Osteoblast (primary cell): ENCODE measurements at regions not wholly inside any gene's neighbourhood (a gene's known extent, or its start where the extent isn't known, plus 50 kb on each side); places are given as distances from the start of the nearest gene placed in this dataset.

ENCODE experiments used
- DNase-seq: peaks from one replicate; pipeline ENCODE4 v3.0.0; 2011; ENCODE audit warnings: low spot score, mixed read lengths; ENCODE audit not compliant: insufficient read length; ENCODE audit errors: missing footprints
- H2AFZ ChIP-seq: 2 replicates; pipeline ENCODE4 v1.6.0; 2011; ENCODE audit warnings: mild to moderate bottlenecking, low read length
- H3K27ac ChIP-seq: 2 replicates; pipeline ENCODE4 v1.5.1; 2011; ENCODE audit warnings: mild to moderate bottlenecking, low read depth, low read length, moderate library complexity
- H3K27me3 ChIP-seq: 2 replicates; pipeline ENCODE4 v1.6.0; 2012; ENCODE audit warnings: mild to moderate bottlenecking, control low read depth, inconsistent platforms, low read length, moderate library complexity; ENCODE audit not compliant: insufficient read depth
- H3K36me3 ChIP-seq: 2 replicates; pipeline ENCODE4 v1.5.1; 2011; ENCODE audit warnings: mild to moderate bottlenecking, low read length, control low read depth, moderate library complexity; ENCODE audit not compliant: insufficient read depth
- H3K4me1 ChIP-seq: 2 replicates; pipeline ENCODE4 v1.5.1; 2011; ENCODE audit warnings: mild to moderate bottlenecking, low read length, control low read depth, moderate library complexity; ENCODE audit not compliant: insufficient read depth
- H3K4me2 ChIP-seq: 2 replicates; pipeline ENCODE4 v1.6.0; 2011; ENCODE audit warnings: mild to moderate bottlenecking, low read length; ENCODE audit not compliant: insufficient read depth
- H3K4me3 ChIP-seq: fragments of 200-600 bp; sonication (generic); 3 replicates; pipeline ENCODE4 v1.5.1; 2012; ENCODE audit warnings: mild to moderate bottlenecking, low read length, inconsistent platforms; ENCODE audit not compliant: insufficient read depth
- H3K79me2 ChIP-seq: 2 replicates; pipeline ENCODE4 v1.6.0; 2012; ENCODE audit warnings: mild to moderate bottlenecking, low read length, control low read depth, inconsistent platforms; ENCODE audit not compliant: insufficient read depth
- H3K9me3 ChIP-seq: 2 replicates; pipeline ENCODE4 v1.5.1; 2011; ENCODE audit warnings: low read depth, low read length, control low read depth
- H4K20me1 ChIP-seq: 2 replicates; pipeline ENCODE4 v1.6.0; 2012; ENCODE audit warnings: mild to moderate bottlenecking, low read length, control low read depth; ENCODE audit not compliant: insufficient read depth
- TF ChIP-seq, protein P1 (sequence below): IDR thresholded peaks from 2 replicates; pipeline ENCODE4 v1.5.1; 2011; ENCODE audit warnings: mild to moderate bottlenecking, low read depth, low read length, moderate library complexity; ENCODE audit errors: extremely low read depth

DNA sequence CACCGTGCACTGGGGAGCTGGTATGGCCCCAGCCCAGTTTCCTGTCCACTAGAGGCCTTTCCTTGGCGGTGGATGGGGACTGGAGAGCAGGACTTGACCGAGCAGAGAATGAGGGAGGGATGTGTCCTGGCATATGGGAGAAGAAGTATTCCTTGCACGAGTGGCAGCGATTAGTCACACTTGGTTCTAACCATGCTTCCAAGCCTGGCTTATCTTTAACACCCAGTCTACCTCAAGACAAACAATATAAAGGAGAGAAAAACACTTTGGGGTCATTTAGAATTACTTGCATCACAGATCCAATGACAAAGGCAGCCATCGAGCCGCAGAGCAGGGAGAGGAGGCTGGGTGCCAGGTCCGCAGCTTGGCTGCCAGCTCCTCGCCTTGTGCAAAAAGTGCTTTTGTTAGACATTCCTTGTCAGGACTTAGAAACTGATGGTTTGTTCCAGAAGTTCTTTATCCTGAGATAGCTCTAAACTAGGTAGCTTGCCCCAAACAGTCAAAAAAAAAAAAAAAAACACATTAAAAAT, 214.9 kb upstream of the GMDS start:
- H3K9me3 ChIP-seq, result no peaks in the 10 kb centered on the region
- DNase-seq, result no peak
- H4K20me1 ChIP-seq, result no peaks in the 10 kb centered on the region
- H2AFZ ChIP-seq, result no peak overlapping the region
- H3K36me3 ChIP-seq, result no peaks in the 10 kb centered on the region
- H3K27ac ChIP-seq, result no peak overlapping the region
- no peaks in the 10 kb centered on the region for H3K79me2 ChIP-seq
- no peak overlapping the region for H3K4me3 ChIP-seq
- H3K27me3 ChIP-seq, result peaks cover 16% of the 10 kb centered on the region
- H3K4me2 ChIP-seq, result no peak overlapping the region
- H3K4me1 ChIP-seq, result no peaks in the 10 kb centered on the region
- TF ChIP-seq, protein P1, sequence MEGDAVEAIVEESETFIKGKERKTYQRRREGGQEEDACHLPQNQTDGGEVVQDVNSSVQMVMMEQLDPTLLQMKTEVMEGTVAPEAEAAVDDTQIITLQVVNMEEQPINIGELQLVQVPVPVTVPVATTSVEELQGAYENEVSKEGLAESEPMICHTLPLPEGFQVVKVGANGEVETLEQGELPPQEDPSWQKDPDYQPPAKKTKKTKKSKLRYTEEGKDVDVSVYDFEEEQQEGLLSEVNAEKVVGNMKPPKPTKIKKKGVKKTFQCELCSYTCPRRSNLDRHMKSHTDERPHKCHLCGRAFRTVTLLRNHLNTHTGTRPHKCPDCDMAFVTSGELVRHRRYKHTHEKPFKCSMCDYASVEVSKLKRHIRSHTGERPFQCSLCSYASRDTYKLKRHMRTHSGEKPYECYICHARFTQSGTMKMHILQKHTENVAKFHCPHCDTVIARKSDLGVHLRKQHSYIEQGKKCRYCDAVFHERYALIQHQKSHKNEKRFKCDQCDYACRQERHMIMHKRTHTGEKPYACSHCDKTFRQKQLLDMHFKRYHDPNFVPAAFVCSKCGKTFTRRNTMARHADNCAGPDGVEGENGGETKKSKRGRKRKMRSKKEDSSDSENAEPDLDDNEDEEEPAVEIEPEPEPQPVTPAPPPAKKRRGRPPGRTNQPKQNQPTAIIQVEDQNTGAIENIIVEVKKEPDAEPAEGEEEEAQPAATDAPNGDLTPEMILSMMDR, result no peak

DNA sequence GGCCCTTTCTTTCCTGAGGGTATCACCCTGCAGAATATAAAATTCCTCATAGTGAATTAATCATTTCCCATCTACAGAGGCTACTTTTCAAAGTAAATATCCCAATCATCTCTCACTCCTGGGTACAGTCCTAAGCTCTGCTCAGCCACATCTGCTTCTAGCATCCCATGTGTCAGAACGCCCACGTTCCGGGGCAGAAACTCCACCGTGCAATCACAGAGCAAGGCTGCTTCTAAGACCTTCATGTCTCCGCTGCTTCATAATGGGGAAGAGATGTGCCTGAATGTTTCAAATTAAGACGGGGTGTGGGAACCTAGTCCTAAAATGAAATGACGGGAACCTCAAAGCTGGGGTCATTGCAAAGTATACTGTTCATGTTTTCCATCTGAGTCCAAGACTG, 208.8 kb upstream of the GMDS start:
- Histone ChIP-seq H3K4me1 (peaks cover 10% of the 10 kb centered on the region), H3K36me3 (no peaks in the 10 kb centered on the region), H3K79me2 (no peaks in the 10 kb centered on the region), H3K4me2 (no peak overlapping the region), H2AFZ (no peak overlapping the region), H3K27me3 (peaks cover 39% of the 10 kb centered on the region), H3K4me3 (no peak overlapping the region), H3K27ac (no peak overlapping the region), H4K20me1 (no peaks in the 10 kb centered on the region), H3K9me3 (no peaks in the 10 kb centered on the region)
- TF ChIP-seq, protein P1, result no peak
- DNase-seq, result no peak

DNA sequence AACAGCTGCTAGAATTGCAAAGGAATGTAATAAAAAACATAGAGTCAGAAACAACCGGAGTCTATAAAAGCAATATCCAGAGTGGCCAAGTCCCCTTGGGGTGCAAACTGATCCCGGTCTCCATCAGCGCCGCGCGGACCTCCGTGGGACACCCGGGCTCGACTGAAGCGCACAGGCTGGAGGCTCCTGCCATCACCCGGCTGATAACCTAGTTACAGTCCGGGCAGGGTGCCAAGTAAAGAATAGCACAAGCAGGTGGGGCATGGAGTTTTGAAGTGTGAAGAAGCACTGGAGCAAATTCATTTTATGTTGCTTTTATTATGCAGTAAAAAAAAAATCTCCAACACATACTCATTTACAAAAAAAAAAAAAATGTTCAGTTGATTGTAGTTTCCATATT, 205.1 kb upstream of the GMDS start:
- H3K9me3 ChIP-seq, result no peaks in the 10 kb centered on the region
- no peak for DNase-seq
- no peaks in the 10 kb centered on the region for H3K36me3 ChIP-seq
- H3K27ac ChIP-seq, result no peak overlapping the region
- no peak overlapping the region for H2AFZ ChIP-seq
- H3K4me2 ChIP-seq, result peak overlapping the region; percentile 49
- no peaks in the 10 kb centered on the region for H3K79me2 ChIP-seq
- H4K20me1 ChIP-seq, result no peaks in the 10 kb centered on the region
- H3K27me3 ChIP-seq, result peaks cover 27% of the 10 kb centered on the region
- TF ChIP-seq, protein P1, result no peak
- peak overlapping the region; percentile 33 for H3K4me3 ChIP-seq
- peaks cover 24% of the 10 kb centered on the region for H3K4me1 ChIP-seq

DNA sequence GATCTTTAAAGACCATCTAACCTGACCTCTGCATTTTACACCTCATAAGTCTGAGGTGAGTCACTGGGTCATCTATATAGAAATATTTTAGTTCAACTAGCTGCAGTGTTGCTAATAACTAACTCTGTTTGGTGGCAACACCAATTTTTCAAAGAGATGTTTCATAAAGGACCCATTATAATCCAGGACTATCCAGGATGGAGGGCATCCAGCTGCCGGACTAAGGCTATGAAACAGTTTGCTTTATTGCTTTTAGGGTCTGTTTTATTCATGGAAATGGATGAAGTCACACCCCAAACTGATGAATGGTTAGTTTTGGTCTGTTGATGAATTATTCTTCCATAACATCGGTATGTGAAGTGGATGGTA, 204.2 kb upstream of the GMDS start:
- Histone ChIP-seq H3K27ac (no peak overlapping the region), H2AFZ (no peak overlapping the region), H3K27me3 (peaks cover 26% of the 10 kb centered on the region), H3K4me2 (no peak overlapping the region), H3K4me3 (no peak overlapping the region), H3K79me2 (no peaks in the 10 kb centered on the region), H3K36me3 (no peaks in the 10 kb centered on the region), H3K4me1 (peaks cover 24% of the 10 kb centered on the region), H4K20me1 (no peaks in the 10 kb centered on the region), H3K9me3 (no peaks in the 10 kb centered on the region)
- TF ChIP-seq, protein P1, result no peak
- DNase-seq, result no peak
